HG03280 (cell line): ENCODE measurements at regions not wholly inside any gene's neighbourhood (a gene's known extent, or its start where the extent isn't known, plus 50 kb on each side); places are given as distances from the start of the nearest gene placed in this dataset.
"Not testable (repeated sequence)": the region's sequence is repeated elsewhere in the genome, so short reads cannot be mapped to it uniquely, and the experiment has no call there.

Experiments
- ATAC-seq: cut with Tn5 transposase; IDR thresholded peaks from one replicate; pipeline ENCODE4 v1.9.1; 2021; ENCODE audit warnings: mild to moderate bottlenecking, moderate library complexity; ENCODE audit not compliant: unreplicated experiment

DNA sequence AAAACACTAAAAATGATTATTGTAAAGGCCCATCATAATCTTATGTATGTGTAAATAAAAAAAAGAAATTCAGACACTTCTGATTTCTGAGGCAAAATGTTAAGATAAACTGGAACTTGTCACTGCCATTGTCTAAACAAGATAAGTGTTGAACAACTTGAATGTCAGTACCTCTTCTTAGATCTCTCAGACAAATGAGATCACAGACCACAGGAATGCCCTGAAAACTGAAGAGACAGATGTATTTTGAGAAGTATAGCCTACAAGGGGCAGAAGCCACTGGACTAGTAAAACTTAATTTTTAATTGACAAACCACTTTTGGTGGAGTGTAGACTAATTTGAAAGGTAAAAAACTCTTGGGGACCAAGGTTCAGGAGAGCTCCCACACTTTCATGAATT lies 375.5 kb upstream of the SLITRK5 start:
- ATAC-seq, result no peak

DNA sequence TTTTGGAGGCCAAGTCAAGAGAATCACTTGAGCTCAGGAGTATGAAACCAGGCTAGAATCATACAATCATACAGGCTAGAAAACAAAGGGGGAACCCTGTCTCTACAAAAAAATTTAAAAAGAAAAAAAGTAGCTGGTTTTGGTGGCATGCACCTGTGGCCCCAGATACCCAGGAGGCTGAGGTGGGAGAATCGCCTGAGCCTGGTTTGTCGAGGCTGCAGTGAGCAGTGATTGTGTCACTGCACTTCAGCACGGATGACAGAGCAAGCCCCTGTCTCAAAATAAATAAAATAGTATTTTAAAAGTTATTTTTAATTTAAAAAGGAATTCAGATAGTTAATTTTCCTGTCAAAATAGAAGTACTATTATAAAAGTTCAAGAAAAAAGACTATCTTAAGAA lies 369.1 kb upstream of the SLITRK5 start:
- no peak for ATAC-seq

DNA sequence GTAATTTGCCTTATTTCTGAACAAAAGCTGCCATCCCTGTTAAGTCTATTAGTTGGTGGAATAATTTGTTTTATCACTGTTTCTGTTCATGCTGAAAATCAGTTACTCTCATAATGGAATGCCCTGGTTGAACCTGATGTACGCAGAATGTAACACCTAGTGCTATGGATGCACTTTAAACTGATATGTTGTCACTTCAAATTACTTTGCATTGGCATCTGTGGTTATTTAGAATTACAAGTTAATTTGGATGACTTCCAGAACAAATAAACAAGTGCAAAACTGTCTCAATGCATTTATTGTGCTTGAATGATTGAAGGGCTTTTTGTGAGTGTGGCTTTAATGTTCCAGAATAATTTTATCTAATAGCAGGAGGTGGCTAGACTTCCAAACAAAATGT lies 368.2 kb upstream of the SLITRK5 start:
- ATAC-seq, result no peak

DNA sequence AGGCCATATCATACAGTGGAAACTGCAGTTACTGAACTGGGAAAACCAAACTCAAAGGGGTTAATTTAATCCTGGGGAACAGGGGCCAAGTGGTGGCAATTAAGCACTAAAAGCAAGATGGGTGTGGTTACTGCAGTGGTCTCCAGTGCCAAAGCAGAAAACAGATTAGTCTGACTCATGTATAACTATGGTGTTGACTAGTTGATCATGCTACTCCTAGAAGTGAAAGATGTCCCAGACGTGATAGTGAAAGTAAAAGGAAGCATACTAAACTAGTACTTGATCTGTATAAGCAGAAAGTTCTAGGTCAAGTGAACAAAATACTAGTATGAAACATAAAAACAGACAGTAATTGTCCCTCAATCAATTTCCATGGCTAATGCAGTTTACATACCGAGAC lies 360.0 kb upstream of the SLITRK5 start:
- no peak for ATAC-seq

DNA sequence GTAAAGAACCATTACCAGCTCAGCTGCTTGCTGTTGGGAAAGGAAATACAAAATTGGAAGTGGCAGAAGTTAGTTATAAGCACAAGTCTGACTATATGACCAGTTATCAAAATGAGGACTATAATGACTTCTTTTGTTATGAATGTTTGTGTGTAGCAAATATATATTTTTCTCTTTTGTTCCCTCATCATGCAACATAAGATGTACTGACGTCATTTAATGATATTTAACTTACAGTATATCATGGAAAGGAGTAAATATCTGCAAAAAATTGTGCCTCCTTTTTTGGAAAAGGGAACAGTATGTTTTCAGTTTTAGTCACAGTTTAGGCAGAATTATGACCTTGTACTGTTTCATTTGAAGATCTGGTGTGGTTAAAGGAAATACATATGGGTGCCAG lies 356.3 kb upstream of the SLITRK5 start:
- no peak for ATAC-seq

DNA sequence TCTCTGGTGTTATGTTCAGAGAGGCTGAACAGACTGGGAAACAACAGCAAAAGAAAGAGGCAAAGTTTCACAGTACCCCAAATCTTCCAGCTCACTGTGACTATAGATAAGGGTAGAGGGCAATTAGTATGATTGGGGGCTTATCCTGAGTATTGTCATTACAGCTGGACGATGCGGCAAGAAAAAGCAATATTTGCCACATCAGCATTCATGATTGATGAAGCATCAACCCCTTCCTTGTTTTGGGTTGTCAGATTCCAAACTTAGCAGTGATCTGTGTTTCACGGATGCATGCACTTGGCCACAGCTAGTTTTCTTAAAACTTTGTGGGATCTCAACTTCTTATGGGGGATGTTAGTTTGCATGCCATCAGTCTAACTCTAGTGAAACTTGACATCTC lies 348.8 kb upstream of the SLITRK5 start:
- no peak for ATAC-seq

DNA sequence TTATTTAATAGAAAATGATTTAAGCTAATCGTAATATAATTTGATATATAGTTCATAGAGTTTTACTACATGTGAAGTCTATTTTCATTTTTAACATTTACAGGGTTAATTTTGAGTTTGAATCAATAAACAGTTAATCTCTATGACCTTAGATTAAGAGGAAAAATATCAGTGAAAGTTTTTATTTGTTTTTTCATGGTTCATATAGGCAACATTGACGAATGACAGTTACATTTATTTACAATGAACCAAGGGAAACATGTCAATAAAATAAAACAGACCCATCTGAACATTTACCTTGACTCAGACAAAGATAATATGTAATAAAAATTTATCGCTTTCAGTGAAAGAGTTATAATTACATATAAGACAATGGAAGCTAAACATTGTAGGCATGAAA lies 346.6 kb upstream of the SLITRK5 start:
- no peak for ATAC-seq

DNA sequence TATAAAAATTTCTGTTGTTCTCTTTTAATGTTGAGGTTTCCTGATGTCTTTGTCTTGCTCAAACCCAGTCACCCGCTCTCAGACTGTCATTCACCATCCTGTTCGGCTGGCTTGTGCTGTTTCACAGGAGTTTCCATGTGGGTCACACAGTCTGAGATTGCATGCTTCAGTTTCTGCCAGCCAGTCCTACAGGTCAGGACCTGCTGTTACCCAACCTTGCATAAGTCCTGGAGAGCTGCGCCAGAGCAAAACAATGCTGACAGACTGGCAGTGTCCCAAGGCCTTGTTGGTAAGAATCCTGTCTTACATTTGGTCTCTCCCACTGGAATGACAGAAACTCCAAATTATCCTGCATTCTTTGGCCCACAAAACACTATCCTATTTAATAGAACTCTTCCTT lies 340.0 kb upstream of the SLITRK5 start:
- no peak for ATAC-seq

DNA sequence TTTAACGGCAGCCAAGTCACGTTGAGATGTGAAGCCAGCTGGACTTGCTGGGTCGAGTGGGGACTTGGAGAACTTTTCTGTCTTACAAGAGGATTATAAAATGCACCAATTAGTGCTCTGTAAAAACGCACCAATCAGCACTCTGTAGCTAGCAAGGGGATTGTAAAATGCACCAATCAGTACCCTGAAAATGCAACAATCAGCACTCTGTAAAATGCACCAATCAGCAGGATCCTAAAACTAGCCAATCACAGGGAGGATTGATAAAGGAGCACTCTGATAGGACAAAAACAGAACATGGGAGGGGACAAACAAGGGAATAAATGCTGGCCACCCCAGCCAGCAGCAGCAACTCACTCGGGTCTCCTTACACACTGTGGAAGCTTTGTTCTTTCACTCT lies 337.6 kb upstream of the SLITRK5 start:
- no peak for ATAC-seq

DNA sequence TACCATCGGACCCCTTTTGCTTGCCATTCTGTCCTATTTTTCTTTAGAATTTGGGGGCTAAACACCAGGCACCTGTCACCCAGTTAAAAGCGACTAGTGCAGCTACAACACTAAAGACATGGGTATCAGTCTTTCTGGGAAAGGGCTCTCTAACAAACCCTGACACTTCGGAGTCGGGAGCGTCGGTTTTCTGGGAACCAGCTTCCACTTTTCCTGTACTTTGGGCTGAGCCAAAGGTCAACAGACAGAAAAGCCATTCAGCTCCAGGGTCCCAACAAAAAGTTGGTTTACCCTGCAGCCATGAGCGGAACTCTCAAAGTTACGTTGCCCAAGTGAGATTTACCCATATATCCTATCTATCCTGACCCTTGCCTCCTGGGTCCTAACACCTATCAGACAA lies 337.0 kb upstream of the SLITRK5 start:
- ATAC-seq, result no peak

DNA sequence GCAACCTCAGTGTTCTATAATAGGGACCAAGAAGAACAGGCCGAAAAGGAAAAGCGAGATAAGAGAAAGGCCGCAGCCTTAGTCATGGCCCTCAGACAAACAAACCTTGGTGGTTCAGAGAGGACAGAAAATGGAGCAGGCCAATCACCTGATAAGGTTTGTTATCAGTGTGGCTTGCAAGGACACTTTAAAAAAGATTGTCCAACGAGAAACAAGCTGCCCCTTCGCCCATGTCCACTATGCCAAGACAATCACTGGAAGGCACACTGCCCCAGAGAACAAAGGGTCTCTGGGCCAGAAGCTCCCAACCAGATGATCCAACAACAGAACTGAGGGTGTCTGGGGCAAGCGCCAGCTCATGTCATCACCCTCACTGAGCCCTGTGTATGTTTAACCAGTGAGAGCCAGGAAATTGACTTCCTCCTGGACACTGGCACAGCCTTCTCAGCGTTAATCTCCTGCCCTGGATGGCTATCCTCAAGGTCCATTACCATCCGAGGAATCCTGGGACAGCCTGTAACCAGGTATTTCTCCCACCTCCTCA lies 334.8 kb upstream of the SLITRK5 start:
- ATAC-seq, result not testable (repeated sequence)

DNA sequence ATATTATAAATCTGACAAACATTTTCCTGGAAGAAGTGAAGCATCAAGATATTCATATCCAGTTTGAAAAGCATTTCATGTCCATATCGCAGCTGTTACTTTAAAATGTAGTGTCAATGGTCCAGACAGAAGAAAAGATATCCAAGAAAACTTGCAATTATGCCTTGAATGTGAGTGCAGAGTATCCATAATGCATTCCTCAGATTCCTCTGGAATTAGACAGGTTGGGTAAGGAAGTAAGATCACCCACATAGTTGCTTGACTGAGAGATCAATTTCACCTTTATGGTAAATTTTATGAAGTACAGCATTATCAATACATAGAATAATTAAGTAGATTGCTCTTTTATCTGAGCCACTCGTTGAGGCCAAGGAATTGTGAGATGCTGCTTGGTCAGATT lies 327.0 kb upstream of the SLITRK5 start:
- no peak for ATAC-seq

DNA sequence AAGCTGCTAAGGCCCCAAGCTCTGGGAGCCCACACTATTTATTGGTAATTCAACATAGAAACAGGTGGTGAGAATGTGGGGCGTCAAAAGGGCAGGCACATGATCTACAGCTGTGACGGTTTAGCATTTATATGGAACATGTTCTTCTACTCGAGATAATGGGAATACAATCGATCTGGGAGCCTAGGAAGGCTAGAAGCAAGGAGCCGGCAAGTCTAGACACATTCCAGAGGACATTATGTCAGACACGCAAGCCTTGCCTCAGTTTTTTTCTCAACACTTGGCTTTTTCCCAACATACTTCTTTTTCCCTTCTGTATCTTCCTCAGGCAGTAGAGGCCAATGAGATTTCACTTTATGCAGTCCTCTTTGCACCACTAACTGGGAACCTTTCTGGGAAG lies 315.7 kb upstream of the SLITRK5 start:
- no peak for ATAC-seq

DNA sequence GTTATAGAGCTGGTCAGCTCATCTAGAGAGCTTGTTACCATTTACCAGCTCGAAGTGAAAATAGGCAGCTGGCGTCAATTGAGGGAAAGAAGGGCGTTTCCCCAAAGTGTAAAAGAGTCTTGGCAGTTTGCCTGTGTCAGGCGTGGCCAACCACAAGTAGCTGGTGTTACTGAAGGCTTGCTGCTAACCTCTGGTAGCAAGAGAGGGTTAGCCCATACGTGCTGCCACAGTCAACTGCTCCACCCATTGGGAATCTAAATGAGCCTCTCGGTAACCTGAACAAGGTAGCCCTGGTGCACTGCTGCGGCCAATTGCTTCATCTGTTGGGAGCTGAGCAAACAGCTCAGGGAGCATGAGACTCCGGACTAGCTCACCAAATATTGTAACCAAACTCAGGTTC lies 314.9 kb upstream of the SLITRK5 start:
- no peak for ATAC-seq

DNA sequence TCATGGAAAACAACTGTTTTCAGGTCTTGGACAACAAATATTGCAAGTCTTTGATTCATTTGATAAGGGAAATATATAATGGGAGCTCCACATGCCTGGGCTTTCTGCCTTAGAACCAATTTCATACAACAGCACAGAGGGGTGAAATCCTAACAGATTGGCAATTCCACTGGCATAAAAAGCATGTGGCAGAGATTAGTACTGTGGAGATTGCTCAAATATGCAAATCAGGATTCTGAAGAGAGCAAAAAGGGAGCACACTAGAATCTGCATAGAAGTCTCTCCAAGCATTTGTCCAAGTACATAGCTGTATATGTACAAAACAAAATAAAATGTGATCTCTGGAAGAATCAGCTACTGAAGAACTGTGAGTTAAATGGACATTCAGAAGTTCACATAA lies 312.9 kb upstream of the SLITRK5 start:
- no peak for ATAC-seq

DNA sequence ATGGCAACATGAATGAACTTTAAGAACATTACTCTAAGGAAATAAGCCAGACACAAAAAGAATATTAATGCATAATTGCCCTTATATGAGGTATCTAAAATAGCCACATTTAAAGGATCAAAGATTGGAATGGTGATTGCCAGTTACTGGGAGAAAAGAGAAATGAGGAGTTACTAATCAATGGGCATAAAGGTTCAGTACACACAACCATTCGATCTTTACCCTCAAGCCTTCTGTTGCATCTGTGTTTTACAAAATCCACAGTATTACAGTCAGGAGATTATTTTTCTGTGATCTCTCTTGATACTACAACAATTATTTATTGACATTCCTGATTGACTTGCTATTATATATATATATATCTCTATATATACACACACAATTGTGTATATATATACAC lies 310.0 kb upstream of the SLITRK5 start:
- ATAC-seq, result no peak

DNA sequence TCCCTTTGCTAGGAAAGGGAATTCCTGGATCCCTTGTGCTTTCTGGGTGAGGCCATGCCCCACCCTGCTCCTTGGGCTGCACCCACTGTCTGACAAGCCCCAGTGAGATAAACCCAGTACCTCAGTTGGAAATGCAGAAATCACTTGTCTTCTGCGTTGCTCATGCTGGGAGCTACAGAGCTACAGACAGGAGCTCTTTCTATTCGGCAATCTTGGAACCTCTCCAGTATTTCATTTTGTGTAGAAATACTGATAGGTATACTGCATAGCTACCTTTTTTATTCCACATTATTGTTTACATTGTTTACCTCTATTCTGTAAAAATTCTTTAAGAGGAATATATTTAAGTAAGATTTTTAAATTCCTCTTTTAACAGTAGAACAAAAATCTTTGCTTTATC lies 302.5 kb upstream of the SLITRK5 start:
- no peak for ATAC-seq

DNA sequence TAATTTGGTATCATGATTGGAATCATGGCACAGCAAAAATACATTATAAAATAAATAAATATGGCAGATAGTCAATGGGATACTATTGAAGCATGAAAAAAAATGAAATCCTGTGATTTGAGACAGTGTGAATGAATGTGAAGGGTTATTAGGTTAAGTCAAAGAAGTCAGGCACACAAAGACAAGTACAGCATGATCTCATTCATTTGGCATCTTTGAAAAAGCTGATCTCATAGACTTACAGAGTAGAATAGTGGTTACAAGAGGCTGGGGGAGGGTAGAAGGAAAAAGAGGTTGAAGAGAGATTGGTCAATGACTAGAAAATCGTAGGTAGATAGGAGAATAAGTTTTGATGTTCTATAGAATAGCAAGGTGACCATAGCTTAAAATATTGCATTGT lies 295.1 kb upstream of the SLITRK5 start:
- ATAC-seq, result no peak

DNA sequence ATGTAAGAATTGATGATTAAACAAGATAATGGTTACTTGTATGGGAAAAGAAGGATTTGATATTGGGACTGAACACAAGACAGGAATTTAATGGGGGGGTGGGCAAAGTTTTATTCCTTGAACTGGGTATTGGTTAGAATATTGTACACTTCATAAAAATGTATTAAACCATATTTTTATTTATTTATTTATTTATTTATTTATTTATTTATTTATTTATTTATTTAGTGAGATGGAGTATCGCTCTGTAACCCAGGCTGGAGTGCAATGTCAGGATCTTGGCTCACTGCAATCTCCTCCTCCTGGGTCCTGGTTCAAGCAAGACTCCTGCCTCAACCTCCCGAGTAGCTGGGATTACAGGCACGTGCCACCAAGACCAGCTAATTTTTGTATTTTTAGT lies 287.1 kb upstream of the SLITRK5 start:
- ATAC-seq, result no peak

DNA sequence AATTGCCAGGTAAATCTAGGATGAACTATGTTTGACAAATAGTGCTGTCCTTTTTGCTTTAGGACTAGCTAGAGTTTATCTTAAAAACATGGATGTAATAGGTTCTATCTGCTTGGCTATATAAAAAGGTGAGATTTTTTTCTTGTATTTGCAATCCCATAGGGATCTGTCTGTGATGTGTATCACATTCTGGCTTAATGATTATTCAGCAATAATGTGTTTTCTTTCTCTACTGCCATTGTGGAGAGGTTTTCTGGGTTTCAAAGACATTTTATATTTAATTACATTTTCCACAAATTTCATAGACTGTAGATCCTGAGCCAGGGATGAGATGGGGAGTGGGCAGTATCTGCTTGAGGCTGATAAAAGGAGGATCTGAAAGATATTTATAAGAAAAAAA lies 277.8 kb upstream of the SLITRK5 start:
- no peak for ATAC-seq

DNA sequence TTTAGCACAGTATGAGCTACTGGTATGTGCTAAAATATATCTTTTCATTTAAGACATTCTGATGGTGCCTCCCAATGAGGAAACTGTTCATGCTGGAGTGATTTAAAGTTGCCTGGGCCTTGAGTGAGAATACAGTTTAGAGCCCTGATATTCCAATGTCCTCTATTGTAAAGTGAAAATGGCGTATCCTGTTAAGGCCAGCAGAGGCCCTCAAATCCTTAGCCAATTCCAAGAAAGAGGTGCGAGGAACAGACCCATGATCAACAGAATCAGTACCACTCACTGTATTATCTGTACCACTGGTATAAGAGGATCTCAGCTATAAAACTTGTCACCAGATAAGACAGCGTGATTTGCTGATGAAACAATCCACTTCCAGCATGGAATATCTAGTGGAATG lies 273.1 kb upstream of the SLITRK5 start:
- no peak for ATAC-seq

DNA sequence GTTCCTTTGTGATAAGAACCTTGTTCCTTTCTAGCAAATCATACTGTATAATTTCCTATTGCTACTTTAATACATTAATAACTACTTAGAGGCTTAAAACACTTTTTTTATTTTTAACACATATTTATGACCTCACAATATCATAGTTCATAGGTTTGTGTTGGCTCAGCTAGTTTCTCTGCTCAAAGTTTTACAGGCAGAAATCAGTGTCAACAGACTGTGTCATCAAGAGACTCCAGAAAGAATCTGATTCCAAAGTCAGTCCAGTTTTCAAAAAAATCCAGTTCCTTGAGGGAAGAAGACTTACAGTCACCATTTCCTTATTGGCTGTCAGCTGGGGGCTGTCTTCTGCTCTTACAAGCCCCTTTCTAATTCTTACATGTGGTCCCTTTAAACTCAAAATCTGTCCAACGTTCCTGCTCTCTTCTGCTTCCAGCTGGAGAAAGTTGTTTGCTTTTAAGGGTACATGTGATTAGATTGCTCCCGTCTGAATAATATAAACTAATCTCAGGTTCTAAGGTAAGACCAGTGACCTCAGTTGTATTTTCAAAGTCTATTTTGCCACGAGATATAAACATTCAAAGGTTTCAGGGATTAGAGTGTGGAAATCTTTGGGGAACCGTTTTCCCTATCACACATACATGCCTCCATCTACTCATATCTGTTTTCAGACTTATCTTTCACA lies 267.3 kb upstream of the SLITRK5 start:
- ATAC-seq, result no peak

DNA sequence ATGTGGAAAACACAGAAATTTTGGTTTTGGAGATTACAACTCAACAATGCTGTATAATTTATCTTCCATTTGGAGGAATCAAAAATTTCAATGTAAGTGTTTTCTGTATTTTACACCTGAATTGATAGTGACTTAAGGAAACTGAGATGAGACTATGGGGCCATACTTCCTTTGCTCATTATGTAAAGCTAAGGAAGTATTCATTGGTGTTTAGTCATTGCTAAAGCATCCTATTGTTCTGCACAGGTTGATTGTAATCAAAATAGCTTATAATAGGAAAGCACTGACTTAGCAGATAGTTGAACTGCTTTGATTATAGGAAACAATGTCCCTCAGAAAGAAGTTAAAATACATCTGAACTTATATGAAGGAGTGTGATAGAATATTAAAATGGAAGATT lies 244.4 kb upstream of the SLITRK5 start:
- no peak for ATAC-seq
